ENCODE measurements at regions not wholly inside any gene's neighbourhood (a gene's known extent, or its start where the extent isn't known, plus 50 kb on each side); places are given as distances from the start of the nearest gene placed in this dataset. TPM values are rescaled to one million over a fixed set of nuclear protein-coding genes. Genes with fewer than 3 reads are reported as not detected.

Small RNAs in the stretch of these regions (microRNA-seq; reads per million reads assigned to microRNA genes)
- gene MIR101-1 (ENCODE audit: borderline number of aligned reads, unreplicated experiment) (7.2 reads per million, percentile 8 among the genes with 10 or more reads in this experiment), gene MIR3671 (ENCODE audit: borderline number of aligned reads, unreplicated experiment) (not detected)
